Naive thymus-derived CD8-positive, alpha-beta T cell (primary cell): ENCODE measurements at regions not wholly inside any gene's neighbourhood (a gene's known extent, or its start where the extent isn't known, plus 50 kb on each side); places are given as distances from the start of the nearest gene placed in this dataset.

Source experiments
- ATAC-seq, 2 donors: fragments of 150-1000 bp; cut with Tn5 transposase in 1 of 2; sonication (Bioruptor Pico), chemical (Tn5 transposase) in 1 of 2; 1 replicate in 1 of 2; 2 replicates in 1 of 2; pipeline ENCODE4 v1.10.0; 2021; ENCODE audit warnings: mild to moderate bottlenecking in 2 of 2, moderate library complexity in 2 of 2
- POLR2A ChIA-PET: fragments of 350-600 bp; sonication (Branson Sonifier 250); formaldehyde crosslinking; loops from one replicate; lab custom pipeline; 2021; ENCODE audit warnings: antibody characterized with exemption; lab: Charles Lee
- DNase-seq, 10 donors: peaks; one replicate each; pipeline versions ENCODE4 v3.0.0 to v3.0.0-alpha.2; 2020 to 2022
- H3K27ac Mint-ChIP-seq, 10 donors: one replicate each; pipeline ENCODE4 v1.8.0; 2020 to 2022; ENCODE audit warnings: mild to moderate bottlenecking in 10 of 10, mixed read lengths in 10 of 10, moderate library complexity in 4 of 10, inconsistent platforms in 1 of 10
- H3K27me3 Mint-ChIP-seq, 5 donors: one replicate each; pipeline ENCODE4 v1.8.0; 2021 to 2022; ENCODE audit warnings: mixed read lengths in 5 of 5
- H3K36me3 Mint-ChIP-seq, 3 donors: one replicate each; pipeline ENCODE4 v1.8.0; 2020 to 2022; ENCODE audit warnings: mixed read lengths in 3 of 3, mild to moderate bottlenecking in 2 of 3, inconsistent platforms in 1 of 3
- H3K4me1 Mint-ChIP-seq, 4 donors: one replicate each; pipeline ENCODE4 v1.8.0; 2021 to 2022; ENCODE audit warnings: mixed read lengths in 4 of 4
- H3K4me3 Mint-ChIP-seq, 10 donors: one replicate each; pipeline ENCODE4 v1.8.0; 2020 to 2022; ENCODE audit warnings: mild to moderate bottlenecking in 10 of 10, mixed read lengths in 10 of 10, moderate library complexity in 6 of 10, inconsistent platforms in 1 of 10
- H3K9me3 Mint-ChIP-seq, 9 donors: one replicate each; pipeline ENCODE4 v1.8.0; 2020 to 2022; ENCODE audit warnings: mixed read lengths in 9 of 9, mild to moderate bottlenecking in 3 of 9, inconsistent platforms in 1 of 9, moderate library complexity in 1 of 9

DNA sequence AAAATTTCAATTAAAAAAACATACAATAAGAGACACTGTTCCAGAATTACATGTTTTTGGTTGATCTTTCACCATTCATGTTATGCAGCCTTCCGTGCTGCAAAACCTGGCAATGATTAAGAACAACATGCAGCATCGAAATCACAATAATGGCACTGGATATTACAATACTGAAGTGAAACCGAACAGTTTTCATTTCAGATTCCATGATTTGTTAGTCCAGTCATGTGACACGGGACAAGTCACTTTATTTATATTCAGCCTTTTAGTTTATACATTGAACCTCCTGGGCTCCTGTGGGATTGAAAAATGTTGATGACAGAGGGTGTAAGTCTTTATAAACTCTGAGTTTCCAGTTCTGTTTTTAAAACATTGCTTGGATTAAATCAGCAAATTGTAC lies 142.5 kb upstream of the TTC29 start:
- ATAC-seq (no peak), DNase-seq (no peak)
- H3K27ac Mint-ChIP-seq: no peak overlapping the region
- no peaks in the 10 kb centered on the region for H3K9me3 Mint-ChIP-seq
- H3K4me3 Mint-ChIP-seq: no peak overlapping the region
- peaks cover 10 to 39% (median 16%) of the 10 kb centered on the region in 5 donors for H3K27me3 Mint-ChIP-seq
- POLR2A ChIA-PET: no interaction called here
- no peaks in the 10 kb centered on the region for H3K36me3 Mint-ChIP-seq
- H3K4me1 Mint-ChIP-seq: peaks cover 0 to 3% (median 0%) of the 10 kb centered on the region in 4 donors

DNA sequence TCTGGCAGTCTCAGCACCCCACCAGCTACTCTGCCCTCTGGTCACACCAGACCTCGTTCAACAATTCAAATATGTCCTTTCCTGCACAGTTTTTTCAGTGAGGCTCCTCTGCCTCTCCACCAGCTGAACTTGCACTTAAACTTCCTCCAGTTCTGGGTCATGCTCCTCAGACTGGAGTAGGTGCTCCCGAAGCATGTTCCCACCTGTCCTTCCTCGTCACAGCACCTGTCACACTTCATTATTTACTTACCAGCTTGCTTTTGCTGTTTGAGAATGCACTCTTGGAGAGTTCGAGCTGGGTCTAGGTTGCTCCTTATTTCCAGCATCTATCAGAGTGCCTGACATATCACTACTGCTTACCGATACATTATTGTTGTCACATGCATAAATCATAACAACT lies 144.8 kb upstream of the TTC29 start:
- H3K4me1 Mint-ChIP-seq: peaks cover 0 to 3% (median 0%) of the 10 kb centered on the region in 4 donors

DNA sequence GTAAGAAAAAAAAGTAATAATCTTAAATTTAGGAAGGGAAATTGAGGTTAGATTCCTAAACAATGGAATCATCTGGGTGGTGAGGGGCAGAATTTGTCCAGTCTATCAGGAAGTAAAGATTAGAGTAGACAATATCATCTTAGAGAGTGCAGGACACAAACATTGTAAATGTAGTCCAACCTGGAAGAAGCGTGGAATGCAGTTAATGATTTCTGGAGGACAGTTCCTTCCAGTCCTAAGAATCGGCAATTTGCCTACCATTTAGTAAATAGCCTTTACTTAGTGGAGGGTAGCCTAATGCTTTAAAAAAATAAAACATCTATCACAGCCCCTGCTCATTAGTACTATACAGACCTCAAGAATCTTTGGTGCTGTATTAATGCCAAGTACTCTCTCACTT lies 147.5 kb upstream of the TTC29 start:
- H3K4me3 Mint-ChIP-seq: no peak overlapping the region
- no peak overlapping the region for H3K27ac Mint-ChIP-seq
- no peaks in the 10 kb centered on the region for H3K36me3 Mint-ChIP-seq
- ATAC-seq (no peak), DNase-seq (no peak)
- POLR2A ChIA-PET: no interaction called here
- H3K4me1 Mint-ChIP-seq: peaks cover 0 to 3% (median 0%) of the 10 kb centered on the region in 4 donors
- H3K9me3 Mint-ChIP-seq: no peaks in the 10 kb centered on the region
- H3K27me3 Mint-ChIP-seq: peaks cover 14 to 41% (median 18%) of the 10 kb centered on the region in 5 donors

More for the DNA sequence above, 144.8 kb upstream of the TTC29 start:
- Mint-ChIP-seq H3K27me3 (peaks cover 11 to 39% (median 16%) of the 10 kb centered on the region in 5 donors), H3K27ac (no peak overlapping the region), H3K36me3 (no peaks in the 10 kb centered on the region), H3K9me3 (no peaks in the 10 kb centered on the region), H3K4me3 (no peak overlapping the region)
- no peak for DNase-seq
- POLR2A ChIA-PET: no interaction called here
- ATAC-seq: no peak

DNA sequence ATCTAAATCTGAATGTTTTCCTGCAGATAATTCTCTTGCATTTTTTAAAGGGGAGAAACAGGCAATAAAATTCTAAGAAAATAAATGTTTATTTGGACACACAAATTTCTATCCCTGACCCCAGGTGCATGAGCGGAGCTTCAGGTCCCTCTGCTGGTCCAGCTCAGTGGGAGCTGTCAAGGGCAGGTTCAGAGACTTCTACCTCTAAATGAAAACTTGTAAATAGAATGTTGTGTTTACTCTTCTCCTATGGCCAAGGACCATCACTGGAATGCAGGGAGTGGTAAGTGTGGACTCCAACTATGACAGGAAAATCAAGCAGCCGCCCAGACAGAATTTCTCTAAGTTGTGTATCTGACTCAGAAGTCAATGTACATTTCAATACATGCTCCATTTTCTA lies 148.6 kb upstream of the TTC29 start:
- no peak overlapping the region for H3K4me3 Mint-ChIP-seq
- H3K36me3 Mint-ChIP-seq: no peaks in the 10 kb centered on the region
- peaks cover 11 to 30% (median 15%) of the 10 kb centered on the region in 5 donors for H3K27me3 Mint-ChIP-seq
- POLR2A ChIA-PET: no interaction called here
- H3K27ac Mint-ChIP-seq: no peak overlapping the region
- ATAC-seq (no peak), DNase-seq (no peak)
- peaks cover 0 to 3% (median 0%) of the 10 kb centered on the region in 4 donors for H3K4me1 Mint-ChIP-seq
- no peaks in the 10 kb centered on the region for H3K9me3 Mint-ChIP-seq

DNA sequence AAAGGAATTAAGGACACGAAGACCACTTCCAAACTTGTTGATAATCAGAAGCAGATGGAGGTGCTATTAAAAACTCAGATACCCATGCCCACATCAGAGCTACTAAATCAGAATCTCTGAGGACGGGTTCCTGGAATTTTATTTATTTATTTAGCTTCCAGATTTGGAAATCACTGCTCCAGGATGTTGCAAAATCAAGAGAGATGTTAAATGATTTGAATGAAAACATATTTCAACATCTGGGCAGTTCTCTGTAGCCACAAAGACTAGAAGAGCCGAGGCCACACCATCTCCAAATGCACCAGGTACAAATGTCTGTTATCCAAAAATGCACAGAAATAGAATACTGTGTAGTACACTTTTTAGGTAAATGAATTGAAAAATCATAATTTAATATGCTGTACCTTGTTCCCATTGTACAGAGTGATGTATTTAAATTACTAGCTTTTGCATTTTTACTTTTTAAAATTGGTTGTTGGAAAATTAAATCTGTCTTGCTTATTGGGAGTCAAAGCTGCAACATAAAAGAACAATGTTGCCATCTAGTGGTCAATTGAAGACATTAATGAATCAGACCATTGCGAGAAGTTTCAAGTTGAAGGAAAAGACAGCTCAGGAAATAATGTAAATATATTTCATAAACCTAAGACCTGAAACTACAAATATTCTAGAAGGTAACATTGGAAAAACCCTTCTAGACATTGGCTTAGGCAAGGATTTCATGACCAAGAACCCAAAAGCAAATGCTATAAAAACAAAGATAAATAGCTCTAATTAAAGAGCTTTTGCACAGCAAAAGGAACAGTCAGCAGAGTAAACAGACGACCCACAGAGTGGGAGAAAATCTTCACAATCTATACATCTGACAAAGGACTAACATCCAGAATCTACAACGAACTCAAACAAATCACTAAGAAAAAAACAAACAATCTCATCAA lies 151.3 kb upstream of the TTC29 start:
- no peaks in the 10 kb centered on the region for H3K9me3 Mint-ChIP-seq
- no peaks in the 10 kb centered on the region for H3K4me1 Mint-ChIP-seq
- POLR2A ChIA-PET: interaction anchor here (0.6 kb wide), 1 partner anchor 72 kb away, joined by 3 read pairs; no protein-coding TSS in a partner anchor
- peaks cover 10 to 20% (median 13%) of the 10 kb centered on the region in 5 donors for H3K27me3 Mint-ChIP-seq
- H3K36me3 Mint-ChIP-seq: no peaks in the 10 kb centered on the region
- peak in 3 of 10 donors; percentile 53 to 57 (median 54) for DNase-seq
- H3K27ac Mint-ChIP-seq: peak overlapping the region in 1 of 10 donors; percentile 4
- H3K4me3 Mint-ChIP-seq: no peak overlapping the region
- no peak for ATAC-seq

DNA sequence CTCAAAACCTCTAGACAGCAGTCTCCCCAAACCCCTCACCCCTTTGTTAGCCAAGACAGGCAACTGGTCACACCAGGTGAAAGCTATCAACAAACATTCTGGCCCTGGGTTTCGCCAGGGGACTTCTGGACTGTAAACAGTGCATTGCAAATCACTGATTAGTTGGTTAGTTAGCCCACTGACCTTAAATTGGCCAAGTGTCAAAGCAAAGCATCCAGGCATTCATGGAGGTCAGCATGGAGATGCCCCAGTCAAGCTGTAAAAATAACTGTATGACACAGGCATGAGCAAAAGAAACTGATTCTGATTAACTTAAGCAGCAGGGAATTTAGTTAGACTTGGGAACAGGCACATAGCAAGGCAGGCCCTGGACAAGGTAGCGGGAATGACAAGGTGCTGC lies 156.0 kb upstream of the TTC29 start:
- POLR2A ChIA-PET: no interaction called here
- Mint-ChIP-seq H3K27me3 (peaks cover 9 to 42% (median 19%) of the 10 kb centered on the region in 5 donors), H3K4me1 (no peaks in the 10 kb centered on the region), H3K36me3 (no peaks in the 10 kb centered on the region), H3K27ac (no peak overlapping the region), H3K9me3 (no peaks in the 10 kb centered on the region), H3K4me3 (no peak overlapping the region)
- ATAC-seq: no peak
- no peak for DNase-seq

DNA sequence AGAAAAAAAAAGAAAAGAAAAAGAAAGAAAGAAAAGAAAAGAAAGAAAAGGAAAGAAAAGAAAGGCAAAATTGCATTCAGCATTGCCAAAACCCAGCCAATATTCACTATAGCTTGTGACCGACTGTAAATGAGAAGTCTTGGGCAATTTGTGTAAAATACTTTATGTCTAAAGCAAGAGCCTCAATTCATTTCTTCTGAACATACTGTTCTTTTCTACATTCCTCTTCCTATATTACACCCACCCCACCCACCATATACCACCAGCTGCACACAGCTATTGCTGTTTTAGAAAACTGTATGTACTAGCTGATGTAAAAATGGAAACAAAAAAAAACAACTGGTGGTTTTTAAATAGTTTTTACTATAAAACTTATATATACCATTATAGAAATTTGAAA lies 156.9 kb upstream of the TTC29 start:
- peaks cover 3 to 34% (median 13%) of the 10 kb centered on the region in 5 donors for H3K27me3 Mint-ChIP-seq
- no peak for ATAC-seq
- no peaks in the 10 kb centered on the region for H3K9me3 Mint-ChIP-seq
- POLR2A ChIA-PET: no interaction called here
- H3K36me3 Mint-ChIP-seq: no peaks in the 10 kb centered on the region
- no peak overlapping the region for H3K4me3 Mint-ChIP-seq
- H3K4me1 Mint-ChIP-seq: no peaks in the 10 kb centered on the region
- H3K27ac Mint-ChIP-seq: no peak overlapping the region
- DNase-seq: no peak

DNA sequence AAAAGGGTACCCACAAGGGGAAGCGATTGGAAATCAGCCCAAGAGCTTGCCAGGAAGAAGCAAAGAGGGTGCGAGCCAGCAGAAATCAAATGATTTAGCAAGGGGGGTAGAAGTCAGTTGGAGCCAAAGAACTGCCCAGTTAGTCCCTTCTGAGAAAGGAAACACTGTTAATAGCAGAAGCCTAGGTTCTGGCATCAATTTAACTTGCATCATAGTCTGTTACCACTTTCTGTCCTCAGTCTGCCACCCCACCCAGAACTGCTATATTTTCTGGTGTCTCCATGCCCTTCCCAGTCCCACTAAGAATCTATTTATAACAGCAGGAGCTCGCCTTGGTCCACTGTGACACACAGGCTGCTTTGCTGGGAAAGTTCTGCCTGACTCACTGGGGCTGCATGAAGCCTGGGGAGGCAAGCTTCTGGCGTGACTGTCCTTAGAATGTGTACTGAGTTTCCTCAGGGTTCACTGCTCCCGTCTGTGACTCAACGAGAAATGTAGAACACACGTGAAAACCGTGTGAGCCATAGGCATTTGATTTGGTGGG lies 157.8 kb upstream of the TTC29 start:
- no peaks in the 10 kb centered on the region for H3K36me3 Mint-ChIP-seq
- POLR2A ChIA-PET: no interaction called here
- ATAC-seq (no peak), DNase-seq (no peak)
- no peak overlapping the region for H3K4me3 Mint-ChIP-seq
- peaks cover 3 to 30% (median 11%) of the 10 kb centered on the region in 5 donors for H3K27me3 Mint-ChIP-seq
- H3K4me1 Mint-ChIP-seq: no peaks in the 10 kb centered on the region
- no peaks in the 10 kb centered on the region for H3K9me3 Mint-ChIP-seq
- H3K27ac Mint-ChIP-seq: no peak overlapping the region

DNA sequence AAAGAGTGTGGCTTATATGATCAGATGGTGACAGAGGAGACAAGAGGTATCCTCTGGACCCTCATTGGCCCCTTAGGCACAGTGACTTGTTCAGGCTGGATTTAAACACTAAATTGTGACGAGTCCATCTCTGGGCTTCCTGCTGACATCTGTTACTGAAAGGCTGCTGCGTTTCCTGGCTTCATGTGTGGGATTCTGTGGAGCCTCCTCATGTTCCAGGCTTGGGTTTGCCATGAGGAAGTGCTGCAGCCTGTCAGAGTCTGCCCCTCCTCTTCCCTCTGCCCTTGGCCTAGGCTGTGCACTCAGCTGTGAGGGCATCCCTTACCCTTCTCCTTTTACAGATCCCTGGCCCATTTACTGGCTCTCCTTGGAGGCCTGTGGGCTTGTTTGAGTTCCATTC lies 159.1 kb upstream of the TTC29 start:
- POLR2A ChIA-PET: no interaction called here
- H3K27ac Mint-ChIP-seq: no peak overlapping the region
- no peak for ATAC-seq

DNA sequence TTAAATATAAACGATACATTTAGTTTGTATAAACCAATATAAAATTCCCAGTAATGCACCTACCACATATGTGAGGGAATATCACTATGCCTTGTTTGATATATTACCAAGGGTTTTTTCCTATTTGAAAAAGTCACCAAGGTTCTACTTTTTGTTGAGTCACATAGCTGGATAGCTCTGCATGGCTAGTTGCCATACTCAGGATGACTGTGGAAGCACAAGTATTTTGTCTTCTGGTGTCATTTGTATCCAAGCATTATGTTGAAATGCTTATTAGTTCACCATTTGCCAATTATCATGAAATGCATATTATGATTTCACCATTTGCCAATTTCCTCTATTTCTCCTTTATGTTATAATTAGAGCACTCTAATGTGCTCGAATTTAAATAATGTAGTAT lies 162.7 kb upstream of the TTC29 start:
- Mint-ChIP-seq H3K9me3 (peaks cover 0 to 8% (median 0%) of the 10 kb centered on the region in 9 donors), H3K27me3 (peaks cover 1 to 29% (median 6%) of the 10 kb centered on the region in 5 donors), H3K27ac (no peak overlapping the region), H3K36me3 (no peaks in the 10 kb centered on the region), H3K4me3 (no peak overlapping the region), H3K4me1 (no peaks in the 10 kb centered on the region)
- POLR2A ChIA-PET: no interaction called here
- no peak for DNase-seq
- ATAC-seq: no peak

More for the DNA sequence above, 159.1 kb upstream of the TTC29 start:
- no peak for DNase-seq
- Mint-ChIP-seq H3K27me3 (peaks cover 3 to 31% (median 11%) of the 10 kb centered on the region in 5 donors), H3K4me3 (no peak overlapping the region), H3K4me1 (no peaks in the 10 kb centered on the region), H3K9me3 (no peaks in the 10 kb centered on the region), H3K36me3 (no peaks in the 10 kb centered on the region)

DNA sequence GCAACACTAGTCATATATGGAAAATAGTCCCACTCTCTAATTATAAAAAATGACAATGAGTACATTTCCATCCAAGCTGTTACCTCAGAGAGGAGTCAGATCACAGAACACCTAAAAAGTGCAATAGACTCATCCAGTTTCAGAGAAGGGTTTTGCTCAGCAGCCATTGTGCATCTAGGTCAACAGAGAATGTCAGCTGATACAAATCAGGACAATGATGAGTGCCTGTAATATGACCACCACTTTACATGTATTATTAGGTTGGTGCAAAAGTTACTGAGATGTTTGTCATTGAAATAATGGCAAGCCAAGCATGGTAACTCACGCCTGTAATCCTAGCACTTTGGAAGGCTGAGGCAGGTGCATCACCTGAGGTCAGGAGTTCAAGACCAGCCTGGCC lies 164.1 kb upstream of the TTC29 start:
- Mint-ChIP-seq H3K9me3 (peaks cover 0 to 18% (median 5%) of the 10 kb centered on the region in 9 donors), H3K27me3 (peaks cover 1 to 26% (median 6%) of the 10 kb centered on the region in 5 donors), H3K36me3 (no peaks in the 10 kb centered on the region), H3K27ac (no peak overlapping the region), H3K4me1 (no peaks in the 10 kb centered on the region), H3K4me3 (no peak overlapping the region)
- POLR2A ChIA-PET: no interaction called here
- ATAC-seq (no peak), DNase-seq (no peak)

DNA sequence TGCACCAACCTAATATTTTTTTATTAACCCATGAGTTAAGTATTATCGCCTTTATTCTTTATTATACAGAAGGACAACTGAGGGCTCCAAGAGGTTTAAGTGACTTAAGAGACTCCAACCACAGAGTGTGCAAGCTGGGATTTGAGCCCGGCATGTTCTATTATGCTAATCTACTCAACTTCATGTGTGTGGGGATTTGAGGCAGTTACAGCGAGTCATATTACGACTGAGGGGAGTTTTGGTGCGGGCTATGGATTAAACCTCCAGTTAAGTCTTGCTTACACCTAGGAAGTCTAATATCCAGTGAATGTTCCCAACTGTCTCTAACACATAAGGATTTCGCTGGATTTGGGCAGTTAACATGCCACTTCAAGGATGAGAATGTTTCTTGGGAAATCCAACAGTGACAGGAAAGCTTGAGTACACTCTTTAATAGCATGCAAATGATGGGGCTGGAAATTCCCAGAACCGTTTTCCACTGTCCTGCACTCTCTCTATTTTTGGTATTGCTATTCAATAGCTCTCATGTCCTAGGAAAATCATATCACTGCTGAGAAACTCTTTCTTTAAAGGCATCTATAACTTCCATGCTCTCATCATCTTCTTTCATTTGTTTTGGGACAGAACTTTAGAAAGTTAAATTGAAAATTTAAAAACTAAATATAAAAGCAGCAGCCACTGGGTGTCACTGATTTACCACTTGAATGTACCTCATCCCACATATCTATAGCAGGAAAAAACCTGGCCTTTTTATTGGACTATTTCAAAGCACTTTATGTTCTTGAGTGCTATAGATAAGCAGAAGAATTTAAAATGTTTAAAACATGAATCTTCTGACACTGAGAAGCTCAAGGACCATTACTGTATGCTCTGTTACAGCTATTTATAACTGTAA lies 165.1 kb upstream of the TTC29 start:
- H3K4me1 Mint-ChIP-seq: no peaks in the 10 kb centered on the region
- no peak overlapping the region for H3K27ac Mint-ChIP-seq
- H3K4me3 Mint-ChIP-seq: no peak overlapping the region
- H3K36me3 Mint-ChIP-seq: no peaks in the 10 kb centered on the region
- no peak for ATAC-seq
- POLR2A ChIA-PET: no interaction called here
- DNase-seq: no peak
- H3K27me3 Mint-ChIP-seq: peaks cover 1 to 17% (median 3%) of the 10 kb centered on the region in 5 donors
- peaks cover 0 to 25% (median 8%) of the 10 kb centered on the region in 9 donors for H3K9me3 Mint-ChIP-seq
